WTC11 (cell line): ENCODE measurements at regions not wholly inside any gene's neighbourhood (a gene's known extent, or its start where the extent isn't known, plus 50 kb on each side); places are given as distances from the start of the nearest gene placed in this dataset.

Experiments used
- ATAC-seq: fragments of 200-7000 bp; cut with Tn5 transposase; 2 replicates; pipeline ENCODE4 v1.10.0; 2021; ENCODE audit warnings: mild to moderate bottlenecking, moderate library complexity
- CTCF ChIA-PET: fragments of 300-600 bp; sonication (Branson Sonifier 250); formaldehyde crosslinking; loops from one replicate; lab custom pipeline; 2021; ENCODE audit warnings: antibody characterized with exemption; lab: Charles Lee
- POLR2A ChIA-PET: fragments of 350-600 bp; sonication (Branson Sonifier 250); formaldehyde crosslinking; loops from one replicate; lab custom pipeline; 2021; ENCODE audit warnings: antibody characterized with exemption; lab: Charles Lee
- DNase-seq: peaks from one replicate; pipeline ENCODE4 v3.0.0; 2021; ENCODE audit warnings: low spot score
- H3K27ac Mint-ChIP-seq: 2 replicates; pipeline ENCODE4 v1.8.0; 2021; ENCODE audit warnings: mixed read lengths
- H3K27me3 Mint-ChIP-seq: 2 replicates; pipeline ENCODE4 v1.8.0; 2021; ENCODE audit warnings: low read depth, mild to moderate bottlenecking, moderate library complexity, mixed read lengths
- H3K36me3 Mint-ChIP-seq: 2 replicates; pipeline ENCODE4 v1.8.0; 2021; ENCODE audit warnings: mixed read lengths
- H3K4me1 Mint-ChIP-seq: 2 replicates; pipeline ENCODE4 v1.8.0; 2022; ENCODE audit warnings: mixed read lengths
- H3K4me3 Mint-ChIP-seq: 2 replicates; pipeline ENCODE4 v1.8.0; 2021; ENCODE audit warnings: mild to moderate bottlenecking, moderate library complexity, mixed read lengths
- H3K9me3 Mint-ChIP-seq: 2 replicates; pipeline ENCODE4 v1.8.0; 2021; ENCODE audit warnings: mixed read lengths
- AR ChIP-seq: fragments of 250-450 bp; sonication (Bioruptor Pico); IDR thresholded peaks from 2 replicates; pipeline ENCODE4 v1.9.0; 2021; ENCODE audit warnings: mild to moderate bottlenecking
- ESRRA ChIP-seq: sonication (generic); formaldehyde crosslinking; IDR thresholded peaks from 2 replicates; pipeline ENCODE4 v1.8.1; 2022; ENCODE audit warnings: mild to moderate bottlenecking, missing genetic modification reagents, borderline replicate concordance
- FOXJ3 ChIP-seq: sonication (generic); formaldehyde crosslinking; IDR thresholded peaks from 2 replicates; pipeline ENCODE4 v1.9.0; 2021; ENCODE audit warnings: missing genetic modification reagents, mild to moderate bottlenecking, borderline replicate concordance
- HMGXB4 ChIP-seq: sonication (generic); formaldehyde crosslinking; IDR thresholded peaks from 2 replicates; pipeline ENCODE4 v1.8.1; 2023; ENCODE audit warnings: mild to moderate bottlenecking, moderate library complexity, missing genetic modification reagents
- IRF2 ChIP-seq: sonication (generic); formaldehyde crosslinking; IDR thresholded peaks from 2 replicates; pipeline ENCODE4 v1.8.0; 2022; ENCODE audit warnings: low read depth, missing genetic modification reagents, borderline replicate concordance
- JAZF1 ChIP-seq: fragments of 250-450 bp; sonication (Bioruptor Pico); IDR thresholded peaks from 2 replicates; pipeline ENCODE4 v1.9.0; 2021; ENCODE audit warnings: moderate library complexity, mild to moderate bottlenecking, inconsistent platforms
- MAX ChIP-seq: sonication (generic); formaldehyde crosslinking; IDR thresholded peaks from 2 replicates; pipeline ENCODE4 v1.8.0; 2022; ENCODE audit warnings: mild to moderate bottlenecking, missing genetic modification reagents
- SOX15 ChIP-seq: fragments of 250-450 bp; sonication (Bioruptor Pico); IDR thresholded peaks from 2 replicates; pipeline ENCODE4 v1.9.0; 2021; ENCODE audit warnings: mild to moderate bottlenecking
- USF2 ChIP-seq: sonication (generic); formaldehyde crosslinking; IDR thresholded peaks from 2 replicates; pipeline ENCODE4 v1.8.1; 2023; ENCODE audit warnings: mild to moderate bottlenecking, missing genetic modification reagents, moderate library complexity
- ZBTB21 ChIP-seq: sonication (generic); formaldehyde crosslinking; IDR thresholded peaks from 2 replicates; pipeline ENCODE4 v1.8.1; 2023; ENCODE audit warnings: mild to moderate bottlenecking, missing genetic modification reagents, borderline replicate concordance
- ZNF121 ChIP-seq: sonication (generic); formaldehyde crosslinking; IDR thresholded peaks from 2 replicates; pipeline ENCODE4 v1.8.0; 2023; ENCODE audit warnings: missing genetic modification reagents
- ZNF219 ChIP-seq: sonication (generic); formaldehyde crosslinking; IDR thresholded peaks from 2 replicates; pipeline ENCODE4 v1.8.0; 2023; ENCODE audit warnings: missing genetic modification reagents, mild to moderate bottlenecking, borderline replicate concordance
- ZNF317 ChIP-seq: sonication (generic); formaldehyde crosslinking; IDR thresholded peaks from 2 replicates; pipeline ENCODE4 v1.8.1; 2023; ENCODE audit warnings: low read depth, mild to moderate bottlenecking, moderate library complexity, missing genetic modification reagents, borderline replicate concordance
- ZSCAN18 ChIP-seq: fragments of 250-450 bp; sonication (Bioruptor Pico); IDR thresholded peaks from 2 replicates; pipeline ENCODE4 v2.1.2; 2022; ENCODE audit warnings: mild to moderate bottlenecking, moderate library complexity
- TF ChIP-seq, protein P1 (sequence below): sonication (generic); formaldehyde crosslinking; IDR thresholded peaks from 2 replicates; pipeline ENCODE4 v1.8.1; 2022; ENCODE audit warnings: low read depth, missing genetic modification reagents, borderline replicate concordance
- TF ChIP-seq, protein P2 (sequence below): sonication (generic); formaldehyde crosslinking; IDR thresholded peaks from 2 replicates; pipeline ENCODE4 v1.8.1; 2023; ENCODE audit warnings: mild to moderate bottlenecking, missing genetic modification reagents, moderate library complexity
- TF ChIP-seq, protein P3 (sequence below): sonication (generic); formaldehyde crosslinking; conservative IDR thresholded peaks from 2 replicates; pipeline ENCODE4 v1.8.1; 2023; ENCODE audit warnings: mild to moderate bottlenecking, low read depth, missing genetic modification reagents, moderate library complexity

DNA sequence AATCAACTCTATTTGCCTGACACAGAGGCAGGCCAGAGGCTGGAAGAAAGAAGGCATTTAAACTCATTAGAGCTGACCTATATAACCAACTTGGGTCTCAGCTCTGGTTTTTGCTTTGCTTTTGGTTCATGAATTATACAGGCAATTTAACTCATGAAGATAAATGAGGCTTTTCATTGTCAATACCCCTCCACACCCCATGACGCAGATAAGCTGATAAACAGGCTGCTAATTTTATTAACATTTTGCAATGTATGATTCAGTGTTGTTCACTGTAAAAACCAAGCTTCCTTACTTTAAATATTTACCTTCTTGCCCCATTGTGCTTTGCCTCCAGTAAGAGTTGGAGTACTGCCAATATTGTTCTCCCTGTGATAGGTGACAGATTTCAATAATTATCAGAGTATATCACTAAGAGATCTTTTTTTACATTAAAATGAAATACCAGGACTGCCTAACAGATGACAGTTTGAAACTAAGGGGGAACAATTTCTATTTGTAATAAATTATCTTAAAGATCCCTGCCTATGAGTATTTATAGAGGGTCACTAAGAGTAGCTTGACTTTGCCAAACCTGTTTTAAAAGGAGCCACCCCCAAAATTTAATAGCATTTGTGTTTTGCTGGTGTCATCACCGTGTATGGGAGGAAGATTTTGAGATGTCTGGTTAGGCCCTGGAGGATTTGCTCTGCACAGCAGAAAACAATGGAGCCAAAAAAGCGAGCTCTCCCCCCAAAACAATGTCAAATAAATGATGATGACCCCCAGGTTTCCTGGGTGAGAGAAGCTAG is 472.7 kb upstream of the NBEA start (continued):
- TF ChIP-seq AR (CRISPR knock-in tag) = no peak
- TF ChIP-seq, protein P1, sequence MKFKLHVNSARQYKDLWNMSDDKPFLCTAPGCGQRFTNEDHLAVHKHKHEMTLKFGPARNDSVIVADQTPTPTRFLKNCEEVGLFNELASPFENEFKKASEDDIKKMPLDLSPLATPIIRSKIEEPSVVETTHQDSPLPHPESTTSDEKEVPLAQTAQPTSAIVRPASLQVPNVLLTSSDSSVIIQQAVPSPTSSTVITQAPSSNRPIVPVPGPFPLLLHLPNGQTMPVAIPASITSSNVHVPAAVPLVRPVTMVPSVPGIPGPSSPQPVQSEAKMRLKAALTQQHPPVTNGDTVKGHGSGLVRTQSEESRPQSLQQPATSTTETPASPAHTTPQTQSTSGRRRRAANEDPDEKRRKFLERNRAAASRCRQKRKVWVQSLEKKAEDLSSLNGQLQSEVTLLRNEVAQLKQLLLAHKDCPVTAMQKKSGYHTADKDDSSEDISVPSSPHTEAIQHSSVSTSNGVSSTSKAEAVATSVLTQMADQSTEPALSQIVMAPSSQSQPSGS (CRISPR knock-in tag) = no peak
- no peak for TF ChIP-seq SOX15
- TF ChIP-seq ZNF219 (CRISPR knock-in tag) = no peak
- TF ChIP-seq ZNF121 = no peak
- no peak for TF ChIP-seq HMGXB4
- TF ChIP-seq USF2 = no peak
- TF ChIP-seq ZNF317 (CRISPR knock-in tag) = no peak
- no peak for TF ChIP-seq ESRRA (CRISPR knock-in tag)
- TF ChIP-seq, protein P2, sequence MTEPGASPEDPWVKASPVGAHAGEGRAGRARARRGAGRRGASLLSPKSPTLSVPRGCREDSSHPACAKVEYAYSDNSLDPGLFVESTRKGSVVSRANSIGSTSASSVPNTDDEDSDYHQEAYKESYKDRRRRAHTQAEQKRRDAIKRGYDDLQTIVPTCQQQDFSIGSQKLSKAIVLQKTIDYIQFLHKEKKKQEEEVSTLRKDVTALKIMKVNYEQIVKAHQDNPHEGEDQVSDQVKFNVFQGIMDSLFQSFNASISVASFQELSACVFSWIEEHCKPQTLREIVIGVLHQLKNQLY (CRISPR knock-in tag) = no peak

DNA sequence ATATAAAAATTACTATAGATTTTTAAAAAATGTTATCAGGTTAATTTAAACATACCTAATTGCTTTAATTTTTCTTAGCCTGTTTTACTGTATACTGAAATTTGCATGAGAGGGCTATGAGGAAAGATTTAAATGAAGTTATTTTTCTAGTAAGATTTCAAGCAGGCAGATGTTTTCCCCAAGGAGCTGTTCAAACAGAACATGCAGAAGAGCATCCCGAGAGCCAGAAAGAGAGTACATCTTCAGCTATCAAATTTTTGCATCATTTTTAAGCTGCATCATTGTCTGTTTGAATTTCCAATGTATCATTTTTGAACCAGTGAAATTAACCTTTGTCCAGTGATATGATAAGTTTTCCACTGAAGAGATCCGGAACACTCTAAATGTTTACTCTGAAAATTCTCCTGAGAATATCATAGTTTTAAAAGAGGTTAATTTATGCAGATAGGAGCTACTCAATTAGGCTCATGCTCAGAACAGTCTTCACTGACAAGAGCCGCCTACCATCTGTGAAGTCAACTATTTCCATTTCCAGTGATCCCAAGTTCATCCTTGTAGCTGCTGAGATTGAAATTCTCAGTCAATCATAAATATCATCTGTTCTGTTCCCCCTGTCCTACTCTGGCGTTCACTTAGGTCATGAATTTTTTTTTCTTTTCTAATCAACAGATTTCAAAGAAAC is 467.7 kb upstream of the NBEA start:
- Mint-ChIP-seq H3K4me3 (no peak overlapping the region), H3K27ac (no peak overlapping the region), H3K27me3 (no peaks in the 10 kb centered on the region), H3K4me1 (no peaks in the 10 kb centered on the region), H3K9me3 (no peaks in the 10 kb centered on the region), H3K36me3 (no peaks in the 10 kb centered on the region)
- TF ChIP-seq, protein P3, sequence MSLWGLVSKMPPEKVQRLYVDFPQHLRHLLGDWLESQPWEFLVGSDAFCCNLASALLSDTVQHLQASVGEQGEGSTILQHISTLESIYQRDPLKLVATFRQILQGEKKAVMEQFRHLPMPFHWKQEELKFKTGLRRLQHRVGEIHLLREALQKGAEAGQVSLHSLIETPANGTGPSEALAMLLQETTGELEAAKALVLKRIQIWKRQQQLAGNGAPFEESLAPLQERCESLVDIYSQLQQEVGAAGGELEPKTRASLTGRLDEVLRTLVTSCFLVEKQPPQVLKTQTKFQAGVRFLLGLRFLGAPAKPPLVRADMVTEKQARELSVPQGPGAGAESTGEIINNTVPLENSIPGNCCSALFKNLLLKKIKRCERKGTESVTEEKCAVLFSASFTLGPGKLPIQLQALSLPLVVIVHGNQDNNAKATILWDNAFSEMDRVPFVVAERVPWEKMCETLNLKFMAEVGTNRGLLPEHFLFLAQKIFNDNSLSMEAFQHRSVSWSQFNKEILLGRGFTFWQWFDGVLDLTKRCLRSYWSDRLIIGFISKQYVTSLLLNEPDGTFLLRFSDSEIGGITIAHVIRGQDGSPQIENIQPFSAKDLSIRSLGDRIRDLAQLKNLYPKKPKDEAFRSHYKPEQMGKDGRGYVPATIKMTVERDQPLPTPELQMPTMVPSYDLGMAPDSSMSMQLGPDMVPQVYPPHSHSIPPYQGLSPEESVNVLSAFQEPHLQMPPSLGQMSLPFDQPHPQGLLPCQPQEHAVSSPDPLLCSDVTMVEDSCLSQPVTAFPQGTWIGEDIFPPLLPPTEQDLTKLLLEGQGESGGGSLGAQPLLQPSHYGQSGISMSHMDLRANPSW (CRISPR knock-in tag) = no peak
- no peak for TF ChIP-seq MAX
- TF ChIP-seq ZBTB21 (CRISPR knock-in tag) = no peak
- no peak for TF ChIP-seq IRF2 (CRISPR knock-in tag)
- no peak for TF ChIP-seq SOX15
- TF ChIP-seq FOXJ3 = no peak
- TF ChIP-seq JAZF1 = no peak
- no peak for TF ChIP-seq ZSCAN18 (CRISPR knock-in tag)
- ChIA-PET POLR2A (no interaction called here), CTCF (no interaction called here)
- no peak for DNase-seq
- no peak for ATAC-seq
